Esophagus muscularis mucosa (tissue), 3 donors: ENCODE measurements at regions not wholly inside any gene's neighbourhood (a gene's known extent, or its start where the extent isn't known, plus 50 kb on each side); places are given as distances from the start of the nearest gene placed in this dataset.

Experiments used
- CTCF ChIP-seq, 3 experiments: fragments of 200-600 bp in 2 of 3; fragments of 450-650 bp in 1 of 3; sonication (generic) in 2 of 3; IDR thresholded peaks; one replicate each; pipeline ENCODE4 v1.5.1; 2017 to 2019; ENCODE audit warnings: antibody characterized with exemption in 3 of 3, mild to moderate bottlenecking in 2 of 3, moderate library complexity in 1 of 3
- POLR2AphosphoS5 ChIP-seq, 2 donors: sonication (generic); formaldehyde crosslinking; IDR thresholded peaks; one replicate each; pipeline ENCODE4 v1.6.1; 2017; ENCODE audit warnings: antibody characterized with exemption in 2 of 2

- TF ChIP-seq POLR2AphosphoS5 (IDR thresholded peaks at IDR 0.05) (no peak), CTCF (IDR thresholded peaks at IDR 0.05) (no peak)
Observed at GRCh38 chr3:31102196-31102879, 207.9 kb upstream of the GADL1 start.
